GM21529 (cell line): ENCODE measurements at regions not wholly inside any gene's neighbourhood (a gene's known extent, or its start where the extent isn't known, plus 50 kb on each side); places are given as distances from the start of the nearest gene placed in this dataset.
"Not testable (repeated sequence)": the region's sequence is repeated elsewhere in the genome, so short reads cannot be mapped to it uniquely, and the experiment has no call there.

Experiments
- ATAC-seq: cut with Tn5 transposase; IDR thresholded peaks from one replicate; pipeline ENCODE4 v1.9.1; 2021; ENCODE audit not compliant: unreplicated experiment

- ATAC-seq, result no peak
Measured at GRCh38 chr6:16832043-16832567, 70.8 kb upstream of the ATXN1 start.

DNA sequence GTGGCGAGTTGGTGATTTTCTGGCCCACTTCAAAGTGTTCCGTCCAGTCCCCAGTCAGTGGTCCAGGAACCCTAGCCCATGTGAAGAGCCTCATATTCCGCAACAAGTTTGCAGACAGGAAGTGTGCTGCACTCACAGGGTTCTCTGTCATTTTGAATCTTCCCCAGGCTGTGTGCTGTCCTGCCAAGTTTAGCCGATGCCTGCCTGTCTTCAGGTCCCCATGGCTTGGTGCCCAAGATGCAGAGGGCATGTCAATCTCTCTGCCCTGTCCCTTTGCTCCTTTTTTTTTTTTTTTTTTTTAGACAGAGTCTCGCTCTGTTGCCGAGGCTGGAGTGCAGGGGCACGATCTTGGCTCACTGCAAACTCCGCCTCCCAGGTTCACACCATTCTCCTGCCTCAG lies 69.9 kb upstream of the ATXN1 start:
- no peak for ATAC-seq

- no peak for ATAC-seq
Measured at GRCh38 chr6:16828058-16828457, 66.8 kb upstream of the ATXN1 start.

GRCh38 chr6:16827627-16828026 lies 66.4 kb upstream of the ATXN1 start:
- ATAC-seq, result no peak

- ATAC-seq, result no peak
Measured at GRCh38 chr6:16825784-16826183, 64.5 kb upstream of the ATXN1 start.

DNA sequence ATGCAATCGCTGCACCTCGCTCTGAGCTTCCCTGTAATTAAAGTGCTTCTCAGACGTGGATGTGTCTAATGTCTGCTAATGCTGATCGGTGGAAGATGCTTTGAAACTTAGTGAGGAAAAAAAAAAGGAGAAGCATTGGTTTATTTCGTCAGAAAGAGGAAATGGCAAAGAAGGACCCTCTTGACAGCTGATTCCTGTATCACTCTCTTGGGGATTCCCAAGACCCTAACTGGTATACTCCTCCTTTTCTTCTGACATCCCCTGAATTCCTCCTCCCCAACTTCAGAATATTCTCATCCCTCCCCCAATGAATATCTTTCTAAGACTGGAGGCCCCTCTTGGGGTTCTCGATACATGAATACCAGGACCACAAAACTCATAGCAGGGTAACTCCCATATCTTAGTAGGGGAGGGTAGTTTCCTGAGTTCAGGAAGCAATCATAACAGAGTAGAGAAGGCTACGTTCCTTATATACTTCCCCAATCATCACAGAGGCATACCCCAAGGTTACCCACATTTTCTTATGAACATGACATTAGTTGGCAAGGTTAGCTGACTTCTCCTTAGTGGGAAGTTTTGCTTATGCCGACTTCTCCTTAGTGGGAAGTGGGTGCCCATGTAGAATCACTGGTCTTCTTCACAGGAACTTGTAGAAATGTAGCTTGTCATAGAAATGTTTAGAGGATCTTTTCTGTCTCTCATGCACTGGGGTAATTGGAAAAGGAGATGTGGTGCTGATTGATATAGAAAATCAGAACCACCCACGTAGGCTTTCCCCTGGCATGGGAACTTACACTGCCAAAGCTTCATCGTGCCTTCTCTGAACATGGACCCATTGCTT lies 63.8 kb upstream of the ATXN1 start:
- peak; percentile 45 for ATAC-seq

DNA sequence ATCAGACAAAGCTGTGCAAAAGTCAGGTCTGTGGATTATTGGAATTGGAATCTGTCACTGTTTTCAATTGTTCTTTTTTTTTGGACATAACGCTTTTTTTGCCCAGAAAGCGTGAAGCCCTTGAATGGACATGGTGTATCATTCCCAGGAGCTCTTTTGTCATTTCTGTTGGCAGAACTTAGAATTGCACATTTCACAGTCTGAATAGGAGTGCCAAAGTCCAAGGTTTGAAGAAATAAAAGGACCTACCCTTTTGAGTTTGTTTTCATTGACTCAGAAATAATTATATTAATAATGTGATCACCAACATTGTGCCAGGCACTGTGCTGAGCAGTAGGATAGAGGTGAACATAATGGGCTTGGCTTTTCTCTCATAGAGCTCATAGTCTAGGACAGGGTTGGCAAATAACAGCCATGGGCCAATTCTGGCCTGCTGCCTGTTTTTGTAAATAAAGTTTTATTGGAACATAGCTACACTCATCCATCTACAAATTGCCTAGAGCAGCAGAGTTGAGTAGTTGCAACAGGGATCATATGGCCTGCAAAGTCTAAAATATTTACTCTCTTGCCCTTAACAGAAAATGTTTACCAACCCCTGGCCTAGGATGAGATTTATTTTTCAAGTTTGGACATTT lies 62.6 kb upstream of the ATXN1 start:
- ATAC-seq, result no peak

GRCh38 chr6:16822975-16823717 lies 61.9 kb upstream of the ATXN1 start:
- ATAC-seq, result no peak

DNA sequence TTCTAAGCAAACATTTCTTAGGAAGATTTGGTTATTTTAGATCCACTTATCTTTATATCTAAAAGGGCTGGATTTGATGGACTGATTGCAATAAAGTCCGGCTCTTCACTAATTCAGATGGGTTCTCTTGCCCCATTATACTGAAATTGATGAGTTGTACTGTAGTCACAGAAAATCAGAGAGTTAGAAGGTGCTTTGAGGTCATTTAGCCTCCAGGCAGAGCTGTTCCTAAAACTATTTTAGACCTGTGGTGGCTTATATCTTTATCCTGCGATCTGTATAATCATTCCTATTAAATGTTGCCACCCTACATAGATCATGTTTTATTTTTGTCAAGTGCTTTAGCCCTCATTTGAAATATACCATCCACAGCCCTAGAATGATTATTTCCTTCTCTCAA lies 61.3 kb upstream of the ATXN1 start:
- no peak for ATAC-seq

DNA sequence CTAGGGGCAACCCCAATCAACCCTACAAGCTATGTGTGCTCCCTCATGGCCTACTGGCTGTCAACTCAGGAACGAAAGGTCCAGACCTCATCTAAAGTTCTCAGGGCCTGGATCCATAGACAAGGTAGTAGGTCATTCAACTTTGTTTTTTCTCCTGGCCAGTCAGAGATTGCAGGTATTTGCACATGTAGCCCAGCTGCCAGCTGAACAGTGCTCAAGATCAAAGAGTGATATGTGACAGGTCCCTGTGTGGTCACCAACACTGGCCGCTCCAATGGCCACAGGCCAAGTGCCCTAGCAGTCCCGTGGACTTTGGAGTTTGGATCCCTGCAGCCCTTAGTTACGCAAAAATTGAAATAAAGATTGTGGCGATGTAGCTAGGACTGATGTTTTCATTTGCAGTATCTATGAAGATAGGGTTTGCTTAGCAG lies 60.6 kb upstream of the ATXN1 start:
- no peak for ATAC-seq

GRCh38 chr6:16820262-16820661 lies 59.0 kb upstream of the ATXN1 start:
- ATAC-seq, result not testable (repeated sequence)

- ATAC-seq, result no peak
Measured at GRCh38 chr6:16819752-16820151, 58.5 kb upstream of the ATXN1 start.

GRCh38 chr6:16818992-16819626 lies 57.8 kb upstream of the ATXN1 start:
- ATAC-seq, result no peak

- ATAC-seq, result no peak
Measured at GRCh38 chr6:16817594-16817993, 56.3 kb upstream of the ATXN1 start.

DNA sequence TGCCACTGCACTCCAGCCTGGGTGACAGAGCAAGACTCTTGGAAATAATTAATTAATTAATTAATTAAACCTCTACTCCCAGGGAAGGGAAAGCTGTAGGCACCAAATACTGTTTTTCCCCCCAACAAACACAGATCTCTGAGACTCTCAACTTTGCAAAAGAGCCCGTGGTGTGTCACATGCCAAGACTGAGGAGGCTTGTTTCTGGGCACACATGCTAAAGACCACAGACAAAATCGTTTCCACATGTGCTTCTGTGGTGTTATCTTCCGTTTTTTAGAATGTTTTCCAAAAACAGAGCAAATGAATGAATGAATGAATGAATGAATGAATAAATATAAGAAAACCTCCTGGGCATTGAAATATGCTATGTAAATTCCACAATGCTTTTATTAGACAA lies 55.6 kb upstream of the ATXN1 start:
- no peak for ATAC-seq

GRCh38 chr6:16812993-16813392 lies 51.7 kb upstream of the ATXN1 start:
- no peak for ATAC-seq

DNA sequence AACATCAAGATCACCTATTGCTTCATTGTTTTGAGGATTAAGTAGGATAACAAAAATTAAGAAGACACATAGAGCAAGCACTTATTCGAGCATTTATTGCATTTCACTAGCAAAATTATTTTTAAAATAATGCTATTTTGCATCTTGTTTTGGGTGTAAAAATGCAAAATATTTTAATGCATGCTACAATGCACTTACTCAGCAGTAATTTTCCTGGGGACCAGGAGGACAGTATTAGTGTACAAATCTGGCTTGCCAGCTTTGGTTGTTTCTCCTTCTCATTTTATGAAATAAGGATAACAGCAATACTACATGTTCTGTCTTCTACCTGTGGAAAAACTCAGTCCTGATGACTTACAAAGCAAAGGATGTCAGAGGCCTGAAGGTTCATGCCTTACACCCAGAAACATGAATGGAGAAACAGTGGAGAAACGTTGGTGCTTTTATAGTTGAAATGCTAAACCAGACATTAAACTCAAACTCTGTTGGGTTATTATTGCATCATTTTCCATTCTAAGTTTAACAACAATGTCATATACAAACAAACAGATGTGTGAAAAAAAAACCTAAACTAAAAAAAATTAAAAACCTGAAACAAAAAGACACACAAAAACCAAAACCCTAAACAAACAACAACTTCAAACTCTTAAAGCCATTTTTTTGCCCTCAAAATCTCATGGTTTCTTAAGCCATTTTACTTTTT lies 50.2 kb upstream of the ATXN1 start:
- no peak for ATAC-seq
